ENCODE measurements at regions not wholly inside any gene's neighbourhood (a gene's known extent, or its start where the extent isn't known, plus 50 kb on each side); places are given as distances from the start of the nearest gene placed in this dataset.
"Not testable (repeated sequence)": the region's sequence is repeated elsewhere in the genome, so short reads cannot be mapped to it uniquely, and the experiment has no call there.

DNA sequence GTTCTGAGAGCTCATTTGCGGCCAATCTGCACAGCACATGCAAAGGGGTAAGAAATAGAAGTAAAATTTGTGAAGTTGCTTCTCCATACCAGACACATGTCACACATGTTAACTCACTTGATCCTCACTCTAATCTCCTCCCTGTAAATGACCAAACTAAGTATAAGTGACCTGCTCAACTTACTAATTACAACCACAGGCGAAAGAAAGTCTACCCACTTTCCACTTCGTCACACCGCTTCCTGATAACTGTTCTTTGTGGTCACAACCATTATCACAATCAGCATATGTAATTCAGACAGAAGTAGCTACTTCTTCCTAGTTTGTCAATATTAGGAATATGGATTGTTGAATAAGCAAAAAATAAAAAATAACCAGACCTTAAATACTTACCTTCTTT is 293.7 kb upstream of the CLEC14A start:
- H3K4me3 Mint-ChIP-seq = no peak overlapping the region
- DNase-seq (no peak), ATAC-seq (no peak)
- H3K9me3 Mint-ChIP-seq = no peaks in the 10 kb centered on the region
- peaks cover 2% of the 10 kb centered on the region for H3K27me3 Mint-ChIP-seq
- H3K4me1 Mint-ChIP-seq = no peaks in the 10 kb centered on the region
- H3K27ac Mint-ChIP-seq = no peak overlapping the region
- no peaks in the 10 kb centered on the region for H3K36me3 Mint-ChIP-seq (ENCODE audit: low read depth)

DNA sequence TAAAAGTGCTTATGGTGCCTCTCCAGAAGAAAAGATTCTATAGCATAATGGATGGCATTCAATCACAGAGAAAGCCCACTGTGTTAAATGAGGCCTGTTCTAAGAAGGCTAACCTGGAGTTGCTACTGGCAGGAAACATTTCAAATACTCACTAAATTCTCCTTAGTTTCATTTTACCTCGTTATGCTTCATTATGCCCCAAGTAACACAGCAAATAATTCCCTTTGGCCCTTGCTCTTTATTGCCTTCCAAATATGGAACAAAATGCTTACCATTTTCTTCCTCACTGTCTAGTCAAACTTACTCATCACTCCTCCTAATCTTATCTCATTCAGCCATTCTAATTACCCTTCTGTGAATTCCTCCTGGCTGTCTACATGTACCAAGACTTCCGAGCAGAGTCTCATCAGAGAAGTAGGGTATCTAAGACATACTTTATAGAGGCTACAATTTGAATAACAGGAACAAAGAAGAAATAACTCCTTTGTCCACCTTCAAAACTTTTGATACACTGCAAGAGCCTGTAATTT is 292.1 kb upstream of the CLEC14A start:
- Mint-ChIP-seq H3K9me3 (no peaks in the 10 kb centered on the region), H3K27ac (no peak overlapping the region), H3K4me1 (no peaks in the 10 kb centered on the region), H3K36me3 (ENCODE audit: low read depth) (no peaks in the 10 kb centered on the region), H3K4me3 (no peak overlapping the region), H3K27me3 (peaks cover 2% of the 10 kb centered on the region)
- ATAC-seq (no peak), DNase-seq (no peak)

DNA sequence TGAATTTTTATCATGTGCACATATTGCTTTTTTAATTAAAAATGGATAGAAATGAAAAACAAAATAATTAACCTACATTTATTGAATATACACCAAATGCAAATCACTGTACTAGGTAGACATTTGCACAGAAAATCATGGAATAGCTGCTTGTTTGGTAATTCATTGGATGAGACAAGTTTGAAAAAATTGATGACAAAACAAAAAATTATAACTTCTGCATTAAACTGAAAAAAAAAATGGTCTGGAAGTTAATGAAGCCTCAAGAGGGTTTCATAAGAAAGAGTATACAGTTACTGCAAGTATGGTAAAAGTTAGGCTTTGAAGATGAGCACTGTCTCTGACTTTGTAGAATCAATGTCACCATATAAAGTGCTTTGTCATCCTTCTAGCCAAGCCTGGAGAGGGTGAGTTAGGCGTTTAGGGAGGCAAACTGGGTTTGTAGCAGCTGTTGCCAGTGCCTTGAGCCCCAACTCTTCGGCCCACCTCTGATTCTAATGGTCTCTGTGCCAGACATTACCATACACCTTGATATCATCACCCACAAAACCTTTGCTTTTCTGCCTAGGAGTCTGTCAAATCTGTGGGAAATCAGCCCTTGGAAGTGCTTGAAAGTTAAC is 291.1 kb upstream of the CLEC14A start:
- DNase-seq (no peak), ATAC-seq (no peak)
- Mint-ChIP-seq H3K27me3 (peaks cover 2% of the 10 kb centered on the region), H3K9me3 (no peaks in the 10 kb centered on the region), H3K4me1 (no peaks in the 10 kb centered on the region), H3K36me3 (ENCODE audit: low read depth) (no peaks in the 10 kb centered on the region), H3K4me3 (no peak overlapping the region), H3K27ac (no peak overlapping the region)

DNA sequence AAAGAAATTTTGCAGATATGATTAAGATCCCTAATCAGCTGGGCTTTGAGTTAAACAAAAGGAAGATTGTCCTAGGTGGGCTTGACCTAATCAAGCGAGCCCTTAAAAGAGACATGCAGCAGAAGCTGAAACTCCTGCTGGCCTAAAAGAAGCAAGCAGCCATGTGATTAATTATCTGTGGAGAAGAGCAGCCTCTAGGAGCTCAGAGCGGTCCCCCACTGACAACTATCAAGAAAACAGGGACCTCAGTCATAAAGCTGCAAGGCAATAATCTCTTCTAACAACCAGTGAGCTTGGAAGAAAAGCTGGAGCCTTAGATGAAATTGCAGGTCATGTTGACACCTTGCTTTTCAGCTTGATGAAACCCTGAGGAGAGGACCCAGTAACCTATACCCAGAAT is 288.9 kb upstream of the CLEC14A start:
- Mint-ChIP-seq H3K4me1 (no peaks in the 10 kb centered on the region), H3K4me3 (no peak overlapping the region), H3K36me3 (ENCODE audit: low read depth) (no peaks in the 10 kb centered on the region), H3K27ac (no peak overlapping the region), H3K9me3 (no peaks in the 10 kb centered on the region), H3K27me3 (peaks cover 2% of the 10 kb centered on the region)
- no peak for ATAC-seq
- DNase-seq = no peak

DNA sequence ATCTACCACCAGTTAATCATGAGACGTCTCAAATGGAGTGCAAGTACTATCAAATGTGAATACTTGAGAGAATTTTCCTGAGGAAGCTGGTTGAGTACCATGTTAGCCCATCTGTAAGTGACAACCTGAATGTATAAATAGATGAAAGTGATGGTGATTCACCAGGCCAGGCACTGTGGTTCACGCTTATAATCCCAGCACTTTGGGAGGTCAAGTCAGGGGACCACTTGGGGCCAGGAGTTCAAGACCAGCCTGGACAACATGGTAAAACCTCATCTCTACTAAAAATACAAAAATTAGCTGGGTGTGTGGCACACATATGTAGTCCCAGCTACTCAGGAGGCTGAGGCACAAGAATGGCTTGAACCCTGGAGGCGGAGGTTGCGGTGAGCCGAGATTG is 288.0 kb upstream of the CLEC14A start:
- not testable (repeated sequence) for H3K27me3 Mint-ChIP-seq; H3K36me3 Mint-ChIP-seq (ENCODE audit: low read depth); H3K4me1 Mint-ChIP-seq; DNase-seq; ATAC-seq; H3K9me3 Mint-ChIP-seq; H3K27ac Mint-ChIP-seq; H3K4me3 Mint-ChIP-seq

DNA sequence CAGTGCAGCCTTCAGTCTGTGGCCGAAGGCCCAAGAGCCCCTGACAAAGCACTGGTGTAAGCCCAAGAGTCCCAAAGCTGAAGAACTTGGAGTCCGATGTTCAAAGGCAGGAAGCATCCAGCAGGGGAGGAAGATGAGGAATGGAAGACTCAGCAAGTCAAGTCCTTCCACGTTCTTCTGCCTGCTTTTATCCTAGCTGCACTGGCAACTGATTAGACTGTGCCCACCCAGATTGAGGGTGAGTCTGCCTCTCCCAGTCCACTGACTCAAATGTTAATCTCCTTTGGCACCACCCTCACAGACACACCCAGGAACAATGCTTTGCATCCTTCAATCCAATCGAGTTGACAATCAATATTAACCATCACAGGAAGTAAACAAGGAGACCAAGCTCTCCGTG is 282.2 kb upstream of the CLEC14A start:
- not testable (repeated sequence) for DNase-seq; H3K9me3 Mint-ChIP-seq; H3K36me3 Mint-ChIP-seq (ENCODE audit: low read depth); H3K27me3 Mint-ChIP-seq; H3K4me1 Mint-ChIP-seq; H3K4me3 Mint-ChIP-seq; ATAC-seq; H3K27ac Mint-ChIP-seq

DNA sequence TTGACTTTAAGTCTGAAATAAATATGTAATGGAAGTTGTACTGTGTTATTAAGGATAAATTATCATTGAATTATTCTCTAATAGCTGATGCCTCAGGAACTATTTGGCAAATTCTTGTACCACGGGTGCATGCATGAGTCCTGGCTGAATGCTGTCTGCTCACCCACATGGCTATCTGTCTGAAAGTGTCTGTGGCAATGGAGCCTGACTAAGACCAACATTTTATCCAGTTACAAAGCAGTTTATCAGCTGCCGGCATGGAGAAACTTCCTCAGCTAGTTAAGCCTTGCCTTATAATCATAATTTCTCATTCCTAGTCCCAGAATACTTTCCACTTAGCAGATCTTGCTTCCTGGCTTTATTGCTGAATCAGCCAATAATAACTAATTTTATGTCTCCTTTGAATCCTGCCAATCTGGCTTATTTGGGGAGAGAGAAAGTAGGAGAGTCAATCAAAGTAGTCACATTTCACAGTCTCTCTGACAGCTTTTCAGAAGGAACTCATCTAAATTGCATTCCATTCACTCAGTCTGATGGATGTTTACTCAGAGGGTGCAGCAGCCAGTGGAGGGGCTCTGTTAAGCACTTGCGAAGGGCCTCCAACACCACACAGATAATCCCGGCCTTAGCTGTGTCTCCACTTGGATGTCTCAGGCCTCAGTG is 280.6 kb upstream of the CLEC14A start:
- ATAC-seq (no peak), DNase-seq (no peak)
- H3K4me1 Mint-ChIP-seq = no peaks in the 10 kb centered on the region
- no peak overlapping the region for H3K27ac Mint-ChIP-seq
- no peaks in the 10 kb centered on the region for H3K36me3 Mint-ChIP-seq (ENCODE audit: low read depth)
- no peaks in the 10 kb centered on the region for H3K27me3 Mint-ChIP-seq
- H3K4me3 Mint-ChIP-seq = no peak overlapping the region
- no peaks in the 10 kb centered on the region for H3K9me3 Mint-ChIP-seq

DNA sequence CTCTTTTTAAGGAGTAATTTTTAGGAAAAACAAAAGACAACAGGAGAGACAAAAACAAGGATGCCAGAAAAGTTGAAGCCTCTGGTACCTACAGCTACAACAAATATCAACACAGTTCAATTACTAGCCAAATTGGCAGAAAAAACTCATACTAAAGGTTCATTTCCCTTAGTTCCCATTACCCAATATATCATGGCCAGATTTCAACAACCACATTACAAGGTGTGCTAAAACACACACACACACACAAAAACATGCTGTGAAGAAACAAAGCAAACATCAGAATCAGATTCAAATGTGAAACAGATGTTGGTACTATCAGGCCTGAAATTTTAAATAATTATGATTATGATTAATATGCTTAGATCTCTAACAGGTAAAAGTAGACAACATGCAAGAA is 272.7 kb upstream of the CLEC14A start:
- H3K36me3 Mint-ChIP-seq (ENCODE audit: low read depth) = no peaks in the 10 kb centered on the region
- H3K4me3 Mint-ChIP-seq = no peak overlapping the region
- no peak overlapping the region for H3K27ac Mint-ChIP-seq
- peaks cover 4% of the 10 kb centered on the region for H3K27me3 Mint-ChIP-seq
- no peaks in the 10 kb centered on the region for H3K9me3 Mint-ChIP-seq
- no peak for ATAC-seq
- no peaks in the 10 kb centered on the region for H3K4me1 Mint-ChIP-seq
- DNase-seq = no peak

DNA sequence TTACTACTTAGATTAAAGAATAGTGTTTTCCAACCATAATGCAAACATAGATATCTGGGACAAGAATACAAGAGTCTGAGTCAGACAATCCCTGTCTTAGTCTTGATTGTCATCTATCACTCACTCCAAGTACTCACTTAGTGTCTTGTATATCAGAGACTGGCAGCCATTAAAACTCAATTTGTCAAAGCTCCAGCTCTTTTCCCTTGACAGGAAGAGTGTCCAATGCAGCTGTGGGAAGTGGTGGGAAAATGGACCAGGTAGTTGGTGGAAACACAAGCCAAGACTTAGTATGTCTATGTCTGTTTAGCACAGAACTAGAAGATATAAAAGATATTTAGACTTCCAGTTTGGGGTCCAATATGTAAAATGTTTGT is 271.6 kb upstream of the CLEC14A start:
- H3K27ac Mint-ChIP-seq = no peak overlapping the region
- no peaks in the 10 kb centered on the region for H3K4me1 Mint-ChIP-seq
- no peak for DNase-seq
- H3K9me3 Mint-ChIP-seq = no peaks in the 10 kb centered on the region
- no peaks in the 10 kb centered on the region for H3K36me3 Mint-ChIP-seq (ENCODE audit: low read depth)
- H3K4me3 Mint-ChIP-seq = no peak overlapping the region
- no peak for ATAC-seq
- H3K27me3 Mint-ChIP-seq = peaks cover 4% of the 10 kb centered on the region

DNA sequence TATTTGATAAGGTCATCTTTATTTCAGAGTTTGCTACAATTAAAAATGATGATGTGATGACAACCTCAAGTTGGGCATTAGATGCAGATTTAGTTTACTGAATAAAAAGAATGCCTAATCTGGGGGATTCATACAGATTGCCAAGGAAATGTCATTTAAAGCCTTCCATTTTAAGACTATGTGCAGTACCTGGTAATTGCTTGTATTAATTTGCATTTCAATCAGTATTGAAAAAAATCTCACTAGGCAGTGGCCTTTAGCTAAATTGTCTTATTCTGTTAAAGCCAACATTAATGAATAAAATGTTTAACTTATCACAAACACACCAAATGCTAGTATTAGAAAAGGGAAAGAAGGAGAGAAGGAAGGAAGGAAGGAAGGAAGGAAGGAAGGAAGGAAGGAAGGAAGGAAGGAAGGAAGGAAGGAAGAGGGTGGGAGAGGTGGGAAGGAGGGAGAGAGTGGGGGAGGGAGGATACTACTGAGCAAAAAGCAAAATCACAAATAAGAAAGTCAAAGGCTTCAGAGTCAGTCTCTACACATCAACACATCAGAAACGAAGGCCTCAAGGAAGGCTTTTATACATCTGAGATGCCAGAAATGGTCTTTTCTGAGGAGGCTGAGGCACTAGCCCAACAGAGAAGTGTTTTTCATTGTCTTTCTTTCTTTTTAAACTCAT is 271.1 kb upstream of the CLEC14A start:
- no peaks in the 10 kb centered on the region for H3K4me1 Mint-ChIP-seq
- H3K36me3 Mint-ChIP-seq (ENCODE audit: low read depth) = no peaks in the 10 kb centered on the region
- no peak overlapping the region for H3K27ac Mint-ChIP-seq
- H3K4me3 Mint-ChIP-seq = no peak overlapping the region
- ATAC-seq (no peak), DNase-seq (no peak)
- peaks cover 4% of the 10 kb centered on the region for H3K27me3 Mint-ChIP-seq
- no peaks in the 10 kb centered on the region for H3K9me3 Mint-ChIP-seq

DNA sequence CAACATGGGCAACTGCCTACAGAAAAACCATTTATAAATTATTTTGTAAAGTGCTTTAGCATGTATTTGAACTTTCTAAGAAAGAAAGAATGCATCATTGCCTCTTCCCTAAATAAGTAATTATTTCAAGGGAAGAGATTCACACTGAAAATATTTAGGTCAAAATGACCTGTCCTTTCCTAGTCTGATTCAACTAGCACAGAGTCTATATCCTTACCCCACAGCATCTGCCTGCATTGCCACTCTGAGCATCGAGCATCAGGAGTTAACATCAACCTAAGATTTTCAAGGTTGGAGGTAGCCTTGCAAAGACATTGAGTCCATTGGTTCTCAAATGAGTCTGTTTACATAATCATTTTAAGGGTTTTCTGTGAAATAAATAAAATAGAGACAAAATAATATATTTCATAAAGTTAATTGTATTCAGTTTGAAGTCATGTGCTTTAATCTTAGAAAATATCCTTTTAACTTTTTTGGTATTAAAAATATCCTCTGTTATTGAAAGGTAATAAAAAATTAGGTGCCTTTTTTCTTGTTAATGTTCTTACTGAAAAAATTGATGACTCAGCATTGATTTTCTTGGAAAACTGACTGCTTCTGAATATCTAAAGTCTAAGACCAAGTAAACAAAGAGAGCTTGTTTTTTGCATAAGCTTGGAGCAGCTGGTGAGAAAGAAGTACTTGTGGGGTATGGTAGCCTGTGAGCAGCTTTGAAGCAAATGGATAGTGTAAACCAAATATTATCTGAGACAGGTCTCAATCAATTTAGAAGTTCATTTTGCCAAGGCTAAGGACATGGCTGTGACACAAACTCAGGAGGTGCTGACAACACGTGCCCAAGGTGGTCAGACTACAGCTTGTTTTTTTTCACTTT is 269.0 kb upstream of the CLEC14A start:
- Mint-ChIP-seq H3K36me3 (ENCODE audit: low read depth) (no peaks in the 10 kb centered on the region), H3K9me3 (no peaks in the 10 kb centered on the region), H3K27ac (no peak overlapping the region), H3K4me1 (no peaks in the 10 kb centered on the region), H3K4me3 (no peak overlapping the region), H3K27me3 (peaks cover 4% of the 10 kb centered on the region)
- no peak for ATAC-seq
- no peak for DNase-seq

DNA sequence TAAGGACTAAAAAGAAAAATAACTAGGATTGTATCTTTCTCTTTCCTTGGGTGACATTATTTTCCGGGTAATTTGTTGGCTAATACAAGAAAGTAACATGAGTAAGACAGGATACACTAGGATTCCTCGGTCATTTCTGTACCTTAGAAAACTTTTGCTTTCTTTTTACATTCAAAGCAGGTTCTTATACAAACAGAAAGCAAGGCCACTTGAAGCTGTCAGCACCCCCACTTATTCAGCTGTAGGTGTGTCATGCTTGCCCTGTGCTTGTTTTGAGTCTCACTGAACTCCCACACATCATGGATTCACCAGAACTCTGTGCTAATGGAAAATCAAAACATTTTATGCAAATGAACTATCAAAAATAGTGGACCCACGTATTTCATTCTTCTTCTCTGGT is 266.8 kb upstream of the CLEC14A start:
- Mint-ChIP-seq H3K27ac (no peak overlapping the region), H3K27me3 (peaks cover under 1% of the 10 kb centered on the region), H3K4me1 (no peaks in the 10 kb centered on the region), H3K4me3 (no peak overlapping the region), H3K36me3 (ENCODE audit: low read depth) (no peaks in the 10 kb centered on the region), H3K9me3 (no peaks in the 10 kb centered on the region)
- ATAC-seq = no peak
- no peak for DNase-seq

DNA sequence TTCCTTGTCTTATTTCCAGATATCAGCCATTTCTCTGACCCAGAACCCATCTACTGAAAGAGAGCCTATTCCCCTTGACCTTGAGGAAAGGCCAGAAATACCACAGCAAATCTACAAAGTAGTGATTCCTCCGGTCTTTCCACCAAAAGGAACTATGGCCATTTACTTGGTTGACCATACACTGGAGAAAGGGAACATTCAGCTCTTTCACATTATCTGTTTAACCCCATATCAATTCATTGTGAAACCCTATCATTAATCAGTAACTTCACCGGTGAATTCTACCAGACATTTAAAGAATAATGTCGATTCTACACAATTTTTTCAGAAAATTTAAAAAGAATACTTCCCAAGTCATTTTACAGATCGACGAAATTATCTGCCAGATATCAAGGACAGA is 265.7 kb upstream of the CLEC14A start:
- Mint-ChIP-seq H3K4me3 (no peak overlapping the region), H3K27me3 (no peaks in the 10 kb centered on the region), H3K27ac (no peak overlapping the region), H3K36me3 (ENCODE audit: low read depth) (no peaks in the 10 kb centered on the region), H3K4me1 (no peaks in the 10 kb centered on the region), H3K9me3 (no peaks in the 10 kb centered on the region)
- ATAC-seq = no peak
- no peak for DNase-seq

DNA sequence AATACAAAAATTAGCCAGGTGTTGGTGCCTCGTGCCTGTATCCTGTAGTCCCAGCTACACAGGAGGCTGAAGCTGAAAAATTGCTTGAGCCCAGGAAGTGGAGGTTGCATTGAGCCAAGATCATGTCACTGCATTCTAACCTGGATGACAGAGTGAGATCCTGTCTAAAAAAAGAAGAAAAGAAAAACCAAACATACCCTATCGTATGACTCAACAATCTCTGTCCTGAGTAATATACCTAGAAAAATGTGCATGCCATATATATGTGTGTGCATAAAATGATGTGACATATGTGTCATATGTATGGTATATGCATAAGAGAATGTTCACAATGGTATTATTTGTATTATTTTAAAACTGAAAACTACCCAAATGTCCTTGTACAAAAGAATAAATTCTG is 261.5 kb upstream of the CLEC14A start:
- Mint-ChIP-seq H3K27me3 (no peaks in the 10 kb centered on the region), H3K36me3 (ENCODE audit: low read depth) (no peaks in the 10 kb centered on the region), H3K4me3 (no peak overlapping the region), H3K9me3 (no peaks in the 10 kb centered on the region), H3K4me1 (no peaks in the 10 kb centered on the region), H3K27ac (no peak overlapping the region)
- no peak for ATAC-seq
- DNase-seq = no peak
